Activated naive CD8-positive, alpha-beta T cell treated with anti-CD3 and anti-CD28 coated beads, Interleukin-2, amount 10 ng/mL, durations not matched to agents 7 days and 5 days (primary cell): ENCODE measurements at regions not wholly inside any gene's neighbourhood (a gene's known extent, or its start where the extent isn't known, plus 50 kb on each side); places are given as distances from the start of the nearest gene placed in this dataset.

Experiments
- ATAC-seq: fragments of 150-1000 bp; cut with Tn5 transposase; one replicate; pipeline ENCODE4 v1.10.0; 2021; ENCODE audit warnings: low read depth, moderate library complexity
- POLR2A ChIA-PET: fragments of 350-600 bp; sonication (Branson Sonifier 250); formaldehyde crosslinking; loops from one replicate; lab custom pipeline; 2021; ENCODE audit warnings: antibody characterized with exemption; lab: Charles Lee
- DNase-seq: peaks from one replicate; pipeline ENCODE4 v3.0.0; 2021
- H3K27ac Mint-ChIP-seq: one replicate; pipeline ENCODE4 v1.8.0; 2022; ENCODE audit warnings: mild to moderate bottlenecking, mixed read lengths
- H3K27me3 Mint-ChIP-seq: one replicate; pipeline ENCODE4 v1.8.0; 2022; ENCODE audit warnings: mild to moderate bottlenecking, moderate library complexity, mixed read lengths
- H3K36me3 Mint-ChIP-seq: one replicate; pipeline ENCODE4 v1.8.0; 2021; ENCODE audit warnings: mild to moderate bottlenecking, mixed read lengths
- H3K4me1 Mint-ChIP-seq: one replicate; pipeline ENCODE4 v1.8.0; 2021; ENCODE audit warnings: mixed read lengths
- H3K4me3 Mint-ChIP-seq: one replicate; pipeline ENCODE4 v1.8.0; 2022; ENCODE audit warnings: mild to moderate bottlenecking, moderate library complexity, mixed read lengths
- H3K9me3 Mint-ChIP-seq: one replicate; pipeline ENCODE4 v1.8.0; 2021; ENCODE audit warnings: mixed read lengths

DNA sequence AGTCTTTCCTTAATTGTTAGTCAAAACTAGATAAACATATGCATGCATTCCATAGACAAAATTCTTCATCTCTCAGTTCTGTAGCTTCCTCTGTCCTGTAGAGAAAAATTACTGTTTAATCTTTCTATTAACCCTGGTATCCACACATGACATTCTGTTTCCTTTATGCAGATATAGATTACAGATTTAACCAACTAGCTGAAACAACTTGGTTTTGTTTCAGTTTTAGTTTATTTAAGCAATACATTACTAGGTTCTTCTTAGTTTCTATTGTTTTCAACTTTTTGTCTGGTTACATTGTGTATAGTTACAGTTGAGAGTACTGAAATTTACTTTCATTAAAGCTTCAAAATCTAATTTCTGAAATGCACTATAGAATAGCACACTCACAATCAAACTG, 933.9 kb upstream of the EPHA5 start:
- Mint-ChIP-seq H3K36me3 (no peaks in the 10 kb centered on the region), H3K9me3 (no peaks in the 10 kb centered on the region), H3K27ac (no peak overlapping the region), H3K4me1 (no peaks in the 10 kb centered on the region), H3K4me3 (no peak overlapping the region), H3K27me3 (no peaks in the 10 kb centered on the region)
- DNase-seq (no peak), ATAC-seq (no peak)
- POLR2A ChIA-PET: no interaction called here

DNA sequence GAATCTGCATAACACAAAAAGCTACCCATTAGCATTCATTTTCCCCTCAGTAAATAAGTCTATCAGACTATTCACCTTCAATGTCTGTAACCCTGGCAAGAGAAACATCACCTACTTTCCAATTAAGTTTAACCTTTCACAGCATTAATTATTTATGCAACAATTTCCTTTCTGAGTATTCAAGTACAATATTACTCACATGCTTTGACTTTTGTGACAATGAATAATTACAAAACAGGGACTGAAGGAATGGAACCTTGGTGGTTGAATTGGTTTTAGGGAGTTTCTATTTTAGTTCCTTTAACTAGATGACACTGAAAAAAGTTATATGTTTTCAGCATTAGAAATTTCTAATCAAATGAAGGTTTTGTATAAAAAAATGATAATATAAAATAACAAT, 932.3 kb upstream of the EPHA5 start:
- ATAC-seq: no peak
- no peak for DNase-seq
- H3K9me3 Mint-ChIP-seq: no peaks in the 10 kb centered on the region
- H3K27ac Mint-ChIP-seq: no peak overlapping the region
- H3K27me3 Mint-ChIP-seq: no peaks in the 10 kb centered on the region
- H3K4me3 Mint-ChIP-seq: no peak overlapping the region
- H3K4me1 Mint-ChIP-seq: no peaks in the 10 kb centered on the region
- POLR2A ChIA-PET: no interaction called here
- no peaks in the 10 kb centered on the region for H3K36me3 Mint-ChIP-seq

DNA sequence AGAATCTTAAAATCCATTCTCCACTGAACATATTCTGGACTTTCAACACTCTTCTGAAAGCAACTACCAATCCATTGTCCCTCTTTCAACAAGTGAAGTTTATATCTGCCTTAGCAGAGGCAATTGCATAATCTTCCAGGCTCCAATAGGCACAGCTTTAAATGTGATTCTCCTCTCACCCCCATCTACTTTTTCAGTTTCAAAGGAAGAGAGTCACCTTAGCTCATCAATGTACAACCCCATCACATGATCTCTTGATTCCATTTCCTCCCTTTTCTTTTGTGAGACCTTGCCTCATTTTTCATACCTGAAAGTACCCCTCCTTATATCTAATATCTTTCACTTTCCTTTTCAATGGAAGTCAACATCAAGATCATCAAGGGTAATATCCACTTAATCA, 921.7 kb upstream of the EPHA5 start:
- no peaks in the 10 kb centered on the region for H3K4me1 Mint-ChIP-seq
- DNase-seq (no peak), ATAC-seq (no peak)
- no peaks in the 10 kb centered on the region for H3K9me3 Mint-ChIP-seq
- POLR2A ChIA-PET: no interaction called here
- H3K27me3 Mint-ChIP-seq: no peaks in the 10 kb centered on the region
- no peak overlapping the region for H3K27ac Mint-ChIP-seq
- H3K36me3 Mint-ChIP-seq: no peaks in the 10 kb centered on the region
- H3K4me3 Mint-ChIP-seq: no peak overlapping the region

- no peaks in the 10 kb centered on the region for H3K36me3 Mint-ChIP-seq
- ATAC-seq: no peak
- no peak overlapping the region for H3K27ac Mint-ChIP-seq
- H3K9me3 Mint-ChIP-seq: no peaks in the 10 kb centered on the region
- POLR2A ChIA-PET: no interaction called here
- no peaks in the 10 kb centered on the region for H3K27me3 Mint-ChIP-seq
- H3K4me1 Mint-ChIP-seq: no peaks in the 10 kb centered on the region
- H3K4me3 Mint-ChIP-seq: no peak overlapping the region
- DNase-seq: no peak
Measured at GRCh38 chr4:66590488-66591215, 920.4 kb upstream of the EPHA5 start.

- H3K4me1 Mint-ChIP-seq: no peaks in the 10 kb centered on the region
- no peak for DNase-seq
- no peak overlapping the region for H3K27ac Mint-ChIP-seq
- H3K9me3 Mint-ChIP-seq: no peaks in the 10 kb centered on the region
- no peaks in the 10 kb centered on the region for H3K27me3 Mint-ChIP-seq
- no peak overlapping the region for H3K4me3 Mint-ChIP-seq
- POLR2A ChIA-PET: no interaction called here
- ATAC-seq: no peak
- no peaks in the 10 kb centered on the region for H3K36me3 Mint-ChIP-seq
Measured at GRCh38 chr4:66589183-66589582, 918.9 kb upstream of the EPHA5 start.

GRCh38 chr4:66585767-66586166, 915.5 kb upstream of the EPHA5 start:
- Mint-ChIP-seq H3K4me3 (no peak overlapping the region), H3K27ac (no peak overlapping the region)

GRCh38 chr4:66577922-66578321, 907.6 kb upstream of the EPHA5 start:
- H3K27me3 Mint-ChIP-seq: no peaks in the 10 kb centered on the region
- H3K36me3 Mint-ChIP-seq: no peaks in the 10 kb centered on the region
- no peak overlapping the region for H3K27ac Mint-ChIP-seq
- ATAC-seq: no peak
- H3K9me3 Mint-ChIP-seq: no peaks in the 10 kb centered on the region
- H3K4me1 Mint-ChIP-seq: no peaks in the 10 kb centered on the region
- no peak overlapping the region for H3K4me3 Mint-ChIP-seq
- DNase-seq: no peak
- POLR2A ChIA-PET: no interaction called here

More at GRCh38 chr4:66585767-66586166, 915.5 kb upstream of the EPHA5 start:
- Mint-ChIP-seq H3K9me3 (no peaks in the 10 kb centered on the region), H3K27me3 (no peaks in the 10 kb centered on the region), H3K36me3 (no peaks in the 10 kb centered on the region), H3K4me1 (no peaks in the 10 kb centered on the region)
- DNase-seq: no peak
- ATAC-seq: no peak
- POLR2A ChIA-PET: no interaction called here

DNA sequence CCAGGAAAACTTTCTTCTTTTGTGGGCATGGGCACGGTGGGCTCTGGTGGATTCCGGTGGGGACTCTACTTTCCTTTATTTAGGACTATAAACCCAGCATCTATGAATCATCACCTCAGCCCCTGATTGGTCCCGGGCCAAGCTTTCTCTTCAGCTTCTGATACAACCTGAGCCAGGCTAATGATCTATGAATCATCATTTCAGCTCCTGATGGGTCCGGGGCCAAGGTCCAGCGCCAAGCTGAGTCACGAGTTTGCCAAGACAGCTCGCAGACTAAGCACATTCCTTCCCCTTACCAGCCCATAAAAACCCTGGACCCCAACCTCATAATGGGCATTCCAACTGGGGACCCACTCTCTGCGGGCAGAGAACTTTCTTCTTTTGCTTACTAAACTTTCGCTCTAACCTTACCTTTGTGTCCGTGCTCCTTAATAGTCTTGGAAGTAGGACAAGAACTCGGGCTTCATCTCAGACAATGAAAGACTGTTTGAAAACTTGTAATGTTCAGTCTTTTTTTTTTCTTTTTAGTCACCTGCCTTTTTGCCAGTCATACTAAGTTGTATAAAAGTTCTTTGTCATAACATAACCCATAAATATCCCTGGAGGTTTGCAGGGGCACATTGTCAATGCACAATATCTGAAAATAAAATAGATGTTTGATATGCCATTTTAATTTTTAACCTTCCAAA, 904.9 kb upstream of the EPHA5 start:
- no peak for ATAC-seq
- POLR2A ChIA-PET: no interaction called here
- no peak overlapping the region for H3K27ac Mint-ChIP-seq
- no peak overlapping the region for H3K4me3 Mint-ChIP-seq
- no peaks in the 10 kb centered on the region for H3K27me3 Mint-ChIP-seq
- H3K36me3 Mint-ChIP-seq: no peaks in the 10 kb centered on the region
- DNase-seq: no peak
- H3K4me1 Mint-ChIP-seq: no peaks in the 10 kb centered on the region
- H3K9me3 Mint-ChIP-seq: no peaks in the 10 kb centered on the region

GRCh38 chr4:66574145-66574978, 904.1 kb upstream of the EPHA5 start:
- no peak overlapping the region for H3K4me3 Mint-ChIP-seq
- no peaks in the 10 kb centered on the region for H3K4me1 Mint-ChIP-seq
- no peak overlapping the region for H3K27ac Mint-ChIP-seq
- no peak for ATAC-seq
- H3K27me3 Mint-ChIP-seq: no peaks in the 10 kb centered on the region
- H3K9me3 Mint-ChIP-seq: no peaks in the 10 kb centered on the region
- no peak for DNase-seq
- POLR2A ChIA-PET: no interaction called here
- H3K36me3 Mint-ChIP-seq: no peaks in the 10 kb centered on the region

DNA sequence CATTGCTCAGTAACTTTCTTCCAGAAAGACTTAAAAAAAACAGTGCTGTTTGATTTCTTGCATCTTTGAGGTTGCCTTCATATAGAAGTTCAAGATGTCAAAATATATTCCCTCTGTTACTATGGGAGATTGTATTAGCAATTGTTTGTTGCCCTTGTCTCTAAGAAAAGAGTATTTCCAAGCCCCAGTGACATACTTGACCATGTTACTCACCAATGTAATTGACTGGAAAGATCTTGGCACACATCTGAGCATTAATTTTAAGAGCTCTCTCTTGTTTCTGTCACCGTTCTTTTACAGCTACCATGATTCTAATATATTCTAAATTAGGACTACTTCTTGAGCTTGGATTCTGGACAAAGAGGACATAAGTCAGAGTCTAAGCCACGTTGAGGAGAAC, 902.7 kb upstream of the EPHA5 start:
- Mint-ChIP-seq H3K27ac (no peak overlapping the region), H3K9me3 (no peaks in the 10 kb centered on the region), H3K4me3 (no peak overlapping the region), H3K27me3 (no peaks in the 10 kb centered on the region), H3K4me1 (no peaks in the 10 kb centered on the region), H3K36me3 (no peaks in the 10 kb centered on the region)
- POLR2A ChIA-PET: no interaction called here
- DNase-seq (no peak), ATAC-seq (no peak)

DNA sequence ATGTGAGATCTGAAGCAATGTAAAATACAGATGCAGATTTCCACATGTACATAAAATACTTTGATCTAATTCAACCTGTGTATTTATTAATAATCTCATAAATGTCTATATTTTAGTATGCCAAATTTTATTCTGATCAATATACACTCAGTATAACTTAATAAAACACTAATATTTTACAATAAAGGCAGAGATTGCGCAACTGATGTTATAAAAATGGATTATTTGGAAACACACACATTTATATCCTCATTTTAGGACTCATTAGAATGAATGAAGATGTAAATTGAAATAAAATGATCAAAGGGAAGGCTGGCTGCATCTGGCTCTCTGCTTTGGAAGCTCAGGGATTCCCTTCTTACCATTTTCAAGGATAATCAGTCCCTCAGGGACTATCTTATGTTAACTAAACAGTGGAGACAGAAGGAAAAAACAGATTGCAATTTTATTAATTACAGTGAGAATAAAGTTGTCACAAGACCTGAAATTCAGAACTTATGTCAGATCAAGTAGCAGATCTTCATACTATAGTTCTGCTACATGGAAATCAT, 900.9 kb upstream of the EPHA5 start:
- DNase-seq (no peak), ATAC-seq (no peak)
- POLR2A ChIA-PET: no interaction called here
- Mint-ChIP-seq H3K9me3 (no peaks in the 10 kb centered on the region), H3K27me3 (no peaks in the 10 kb centered on the region), H3K4me3 (no peak overlapping the region), H3K27ac (no peak overlapping the region), H3K36me3 (no peaks in the 10 kb centered on the region), H3K4me1 (no peaks in the 10 kb centered on the region)

GRCh38 chr4:66569228-66569627, 898.9 kb upstream of the EPHA5 start:
- Mint-ChIP-seq H3K9me3 (no peaks in the 10 kb centered on the region), H3K4me3 (no peak overlapping the region), H3K36me3 (no peaks in the 10 kb centered on the region), H3K4me1 (no peaks in the 10 kb centered on the region), H3K27me3 (no peaks in the 10 kb centered on the region), H3K27ac (no peak overlapping the region)
- POLR2A ChIA-PET: no interaction called here
- no peak for ATAC-seq
- no peak for DNase-seq

- Mint-ChIP-seq H3K27ac (no peak overlapping the region), H3K4me1 (no peaks in the 10 kb centered on the region), H3K36me3 (no peaks in the 10 kb centered on the region), H3K27me3 (no peaks in the 10 kb centered on the region), H3K9me3 (no peaks in the 10 kb centered on the region), H3K4me3 (no peak overlapping the region)
- no peak for DNase-seq
- no peak for ATAC-seq
- POLR2A ChIA-PET: no interaction called here
Measured at GRCh38 chr4:66568431-66568830, 898.1 kb upstream of the EPHA5 start.
